NCI-H2029 (cell line): ENCODE measurements at regions not wholly inside any gene's neighbourhood (a gene's known extent, or its start where the extent isn't known, plus 50 kb on each side); places are given as distances from the start of the nearest gene placed in this dataset.
"Not testable (repeated sequence)": the region's sequence is repeated elsewhere in the genome, so short reads cannot be mapped to it uniquely, and the experiment has no call there.

Experiments used
- DNase-seq: peaks from one replicate; lab custom pipeline; 2025; lab: John Stamatoyannopoulos, UW

DNA sequence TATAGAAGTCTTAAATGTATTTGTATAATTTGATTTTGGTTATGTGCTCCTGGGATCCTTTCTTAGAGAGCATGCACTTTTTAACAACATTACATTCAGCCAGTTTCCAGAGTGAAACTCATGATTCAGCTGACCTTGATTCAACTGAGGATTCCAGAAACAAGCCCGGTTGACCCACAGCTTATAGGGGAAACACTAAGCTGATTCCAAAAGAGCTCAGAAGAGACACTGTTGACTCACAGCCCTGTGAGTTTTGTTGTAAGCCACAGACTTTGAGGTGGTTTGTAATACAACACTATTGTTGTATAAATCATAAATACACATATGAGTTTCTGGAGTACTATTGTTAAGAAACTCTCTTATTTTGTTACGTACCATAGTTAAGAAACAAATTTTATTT, 133.8 kb upstream of the MGAT4C start:
- DNase-seq: no peak

GRCh38 chr12:86387591-86388145, 131.5 kb upstream of the MGAT4C start:
- DNase-seq: no peak

DNA sequence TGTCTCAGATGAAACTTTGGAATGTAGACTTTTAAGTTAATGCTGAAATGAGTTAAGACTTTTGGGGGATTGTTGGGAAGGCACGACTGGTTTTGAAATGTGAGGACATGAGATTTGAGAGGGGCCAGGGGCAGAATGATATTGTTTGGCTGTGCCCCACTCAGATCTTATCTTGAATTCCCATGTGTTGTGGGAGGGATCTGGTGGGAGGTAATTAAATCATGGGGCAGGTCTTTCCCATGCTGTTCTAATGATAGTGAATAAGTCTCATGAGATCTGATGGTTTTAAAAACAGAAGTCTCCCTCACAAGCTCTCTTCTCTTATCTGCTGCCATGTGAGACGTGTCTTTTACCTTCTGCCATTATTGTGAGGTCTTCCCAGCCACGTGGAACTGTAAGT, 127.6 kb upstream of the MGAT4C start:
- not testable (repeated sequence) for DNase-seq

DNA sequence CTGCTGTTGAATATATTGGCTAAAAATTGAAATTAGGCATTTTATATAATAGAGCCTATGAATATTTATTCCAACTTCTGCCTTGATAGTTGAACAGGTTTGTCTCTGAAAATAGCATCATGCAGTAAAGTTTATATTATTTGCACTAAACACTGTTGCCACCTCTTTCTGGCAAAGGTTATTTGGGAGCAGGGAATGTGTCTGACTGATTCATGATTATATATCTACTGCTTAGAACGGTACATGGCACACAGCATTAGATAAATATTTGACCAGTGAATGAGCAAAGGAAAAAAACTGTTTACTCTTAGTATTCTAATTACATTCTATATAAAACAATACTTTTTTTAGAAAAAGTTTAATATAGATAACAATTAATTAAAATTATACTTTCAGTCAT, 123.1 kb upstream of the MGAT4C start:
- no peak for DNase-seq

- DNase-seq: no peak
Measured at GRCh38 chr12:86376052-86376451, 119.9 kb upstream of the MGAT4C start.

DNA sequence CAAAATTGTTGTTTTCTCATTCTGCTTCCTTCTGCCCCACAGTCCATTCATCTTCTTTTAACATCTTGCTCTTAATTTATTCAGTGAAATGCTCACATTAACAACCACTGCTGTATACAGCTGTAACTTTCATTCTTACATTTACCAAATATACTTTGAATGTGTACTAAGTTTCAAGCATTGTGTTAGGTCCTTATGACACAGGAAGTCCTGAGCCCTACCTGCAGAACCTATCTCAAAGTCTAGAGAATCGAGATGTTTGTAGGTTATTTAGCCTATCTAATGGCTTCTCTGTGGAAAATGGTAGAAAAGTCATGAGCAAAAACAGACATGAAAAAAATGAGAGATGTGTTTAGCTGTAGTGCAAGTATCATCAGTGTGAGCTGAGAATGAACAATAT, 117.6 kb upstream of the MGAT4C start:
- no peak for DNase-seq

- DNase-seq: no peak
Measured at GRCh38 chr12:86367137-86367536, 110.9 kb upstream of the MGAT4C start.

DNA sequence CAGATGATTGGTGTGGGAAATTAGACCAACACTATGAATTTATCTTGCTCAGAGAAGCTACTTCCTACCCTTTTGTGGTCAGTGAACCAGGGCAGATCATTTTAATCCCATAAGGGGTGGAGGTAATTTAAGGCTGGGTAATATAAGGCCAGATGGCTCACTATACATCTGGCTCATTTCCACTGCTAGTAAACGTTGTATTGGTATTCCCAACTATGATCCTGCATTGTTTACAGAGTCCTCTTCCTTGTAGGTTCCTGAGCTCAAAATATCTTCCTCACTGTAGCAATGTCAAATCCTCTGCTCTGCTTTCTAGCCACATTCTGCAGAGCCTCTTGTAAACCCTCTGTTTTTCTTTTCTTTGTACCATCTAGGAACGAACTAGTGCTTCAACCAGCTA, 93.0 kb upstream of the MGAT4C start:
- DNase-seq: peak; percentile 41

DNA sequence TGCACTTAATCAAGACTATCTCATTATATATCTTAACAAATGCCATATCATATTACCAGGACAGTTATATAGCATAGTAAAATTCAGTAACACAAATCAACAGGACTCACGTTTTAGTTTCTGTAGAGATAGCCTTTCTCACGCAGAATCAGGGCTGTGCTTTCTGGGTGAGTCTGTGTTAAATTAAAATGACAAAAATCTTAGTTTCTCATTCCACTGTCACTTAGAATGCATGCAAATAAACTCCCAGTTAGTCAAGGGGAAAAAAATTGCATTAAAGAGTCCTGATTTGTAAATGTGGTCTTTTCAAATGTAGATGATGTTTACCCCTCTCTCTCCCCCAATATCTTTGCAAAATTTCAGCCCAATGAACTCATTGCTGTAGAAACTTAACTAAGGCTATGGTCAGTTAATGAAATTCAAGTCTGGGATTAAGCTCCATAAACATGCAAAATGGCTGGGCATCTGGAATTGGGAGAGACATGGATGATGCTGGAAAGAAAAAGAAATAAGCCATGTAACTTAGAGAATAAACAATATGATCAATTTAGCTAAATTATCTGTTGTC, 77.8 kb upstream of the MGAT4C start:
- no peak for DNase-seq

GRCh38 chr12:86331457-86331856, 75.3 kb upstream of the MGAT4C start:
- no peak for DNase-seq

DNA sequence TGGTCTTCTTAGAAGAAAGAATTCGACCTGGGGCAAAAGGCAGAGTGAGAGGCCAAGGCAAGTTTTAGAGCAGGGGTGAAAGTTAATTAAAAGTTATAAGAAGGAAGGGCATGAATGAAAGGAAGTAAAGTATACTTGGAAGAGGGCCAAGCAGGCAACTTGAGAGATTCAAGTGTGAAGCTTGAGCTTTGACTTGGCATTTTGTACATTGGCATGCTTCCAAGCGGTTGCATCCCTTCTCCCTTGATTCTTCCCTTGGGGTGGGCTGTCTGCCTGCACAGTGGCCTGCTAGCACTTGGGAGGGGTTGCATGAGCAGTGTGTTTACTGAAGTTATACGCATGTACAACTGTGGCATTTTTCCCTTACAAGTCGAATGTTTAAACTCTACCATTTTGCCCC, 74.8 kb upstream of the MGAT4C start:
- DNase-seq: no peak

DNA sequence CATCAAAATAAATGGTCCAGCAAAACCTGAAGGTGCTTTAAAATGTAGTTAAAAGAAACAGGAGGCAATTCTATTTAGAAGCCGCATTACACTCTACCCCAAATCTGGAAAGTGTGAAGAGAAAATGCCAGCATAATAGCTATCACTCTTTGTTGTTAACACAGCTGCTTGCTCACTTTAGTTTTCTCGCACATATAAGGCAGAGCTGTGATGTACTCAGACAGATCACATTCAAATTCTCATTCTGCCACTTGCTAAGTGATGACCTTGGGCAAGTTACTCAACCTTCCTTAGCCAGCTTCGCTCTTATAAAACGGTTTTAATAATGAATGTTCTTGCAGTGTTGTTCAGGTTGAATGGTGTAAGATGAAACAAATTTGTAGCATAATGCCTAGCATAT, 56.0 kb upstream of the MGAT4C start:
- no peak for DNase-seq
